ENCODE measurements at regions not wholly inside any gene's neighbourhood (a gene's known extent, or its start where the extent isn't known, plus 50 kb on each side); places are given as distances from the start of the nearest gene placed in this dataset.

GRCh38 chr7:32223721-32224120 is 153.5 kb upstream of the PDE1C start:
- no peaks in the 10 kb centered on the region for H3K36me3 ChIP-seq (ENCODE audit: control insufficient read depth in 4 of 4, insufficient read depth in 3 of 4, low read depth in 1 of 4, low read length in 3 of 4)
- no peaks in the 10 kb centered on the region for H3K4me1 ChIP-seq (ENCODE audit: control insufficient read depth in 4 of 4, insufficient read depth in 4 of 4, low read length in 3 of 4)
- H3K4me3 ChIP-seq (ENCODE audit: low read depth in 1 of 3, low read length in 3 of 3): no peak overlapping the region
- peaks cover 0 to 3% (median 0%) of the 10 kb centered on the region in 4 donors for H3K27me3 ChIP-seq (ENCODE audit: control insufficient read depth in 4 of 4, insufficient read depth in 4 of 4, low read length in 3 of 4)
- DNase-seq (ENCODE audit: low spot score): peak; percentile 21
- TF ChIP-seq HNF4A (conservative IDR thresholded peaks at IDR 0.05): no peak
- no peak for TF ChIP-seq EGR1 (IDR thresholded peaks at IDR 0.05; ENCODE audit: low read depth in 2 of 2)
- TF ChIP-seq FOXA2 (IDR thresholded peaks at IDR 0.05): no peak
- no peak for TF ChIP-seq TAF1 (conservative IDR thresholded peaks at IDR 0.05)
- TF ChIP-seq CTCF (IDR thresholded peaks at IDR 0.05; ENCODE audit: low read depth, low read length, missing input control): no peak
- no peak for TF ChIP-seq MAX (IDR thresholded peaks at IDR 0.05)
- TF ChIP-seq SP1 (IDR thresholded peaks at IDR 0.05): no peak
- no peak for TF ChIP-seq GABPA (IDR thresholded peaks at IDR 0.05 in 1 of 2, conservative IDR thresholded peaks at IDR 0.05 in 1 of 2)
- no peak for TF ChIP-seq REST (IDR thresholded peaks at IDR 0.05)
- no peak for TF ChIP-seq YY1 (IDR thresholded peaks at IDR 0.05)
- no peak for TF ChIP-seq RAD21 (IDR thresholded peaks at IDR 0.05)
- no peak for TF ChIP-seq HNF4G (IDR thresholded peaks at IDR 0.05)
- TF ChIP-seq FOXA1 (IDR thresholded peaks at IDR 0.05): no peak
- TF ChIP-seq ZBTB33 (IDR thresholded peaks at IDR 0.05): no peak
- no peak for TF ChIP-seq RXRA (IDR thresholded peaks at IDR 0.05)
- TF ChIP-seq ATF3 (IDR thresholded peaks at IDR 0.05): no peak
- TF ChIP-seq NR2F2 (IDR thresholded peaks at IDR 0.05): no peak
- TF ChIP-seq JUND (IDR thresholded peaks at IDR 0.05): no peak
- H3K27ac ChIP-seq (ENCODE audit: low read depth in 1 of 2, low read length in 2 of 2): no peak overlapping the region
- WGBS: 74% methylated on average over 8 of the region's 8 CpGs
- peaks cover 2 to 9% (median 5%) of the 10 kb centered on the region in 4 donors for H3K9me3 ChIP-seq (ENCODE audit: control insufficient read depth in 4 of 4, low read length in 3 of 4)
- H3K9ac ChIP-seq (ENCODE audit: low read depth in 1 of 2, low read length in 2 of 2): no peak overlapping the region
